NCI-H1694 treated with DMSO at 0.1 percent for 48 hours (cell line): ENCODE measurements at regions not wholly inside any gene's neighbourhood (a gene's known extent, or its start where the extent isn't known, plus 50 kb on each side); places are given as distances from the start of the nearest gene placed in this dataset.

Source experiments
- DNase-seq: peaks from one replicate; lab custom pipeline; 2025; lab: John Stamatoyannopoulos, UW

DNA sequence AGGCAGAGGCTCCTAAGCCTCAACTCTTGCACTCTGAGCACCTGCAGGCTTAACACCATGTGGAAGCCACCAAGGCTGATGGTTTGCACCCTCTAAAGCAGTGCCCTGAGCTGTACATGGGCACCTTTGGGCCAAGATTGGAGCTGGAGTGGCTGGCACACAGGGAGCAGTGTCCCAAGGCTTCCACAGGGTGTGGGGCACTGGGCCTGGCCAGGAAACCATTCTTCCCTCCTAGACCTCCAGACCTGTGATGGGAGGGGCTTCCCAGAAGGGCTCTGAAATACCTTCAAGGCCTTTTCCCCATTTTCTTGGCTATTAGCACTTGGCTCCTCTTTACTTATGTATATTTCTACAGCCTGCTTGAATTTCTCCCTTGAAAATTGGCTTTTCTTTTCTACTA, 67.9 kb upstream of the PPM1J start:
- DNase-seq: no peak

DNA sequence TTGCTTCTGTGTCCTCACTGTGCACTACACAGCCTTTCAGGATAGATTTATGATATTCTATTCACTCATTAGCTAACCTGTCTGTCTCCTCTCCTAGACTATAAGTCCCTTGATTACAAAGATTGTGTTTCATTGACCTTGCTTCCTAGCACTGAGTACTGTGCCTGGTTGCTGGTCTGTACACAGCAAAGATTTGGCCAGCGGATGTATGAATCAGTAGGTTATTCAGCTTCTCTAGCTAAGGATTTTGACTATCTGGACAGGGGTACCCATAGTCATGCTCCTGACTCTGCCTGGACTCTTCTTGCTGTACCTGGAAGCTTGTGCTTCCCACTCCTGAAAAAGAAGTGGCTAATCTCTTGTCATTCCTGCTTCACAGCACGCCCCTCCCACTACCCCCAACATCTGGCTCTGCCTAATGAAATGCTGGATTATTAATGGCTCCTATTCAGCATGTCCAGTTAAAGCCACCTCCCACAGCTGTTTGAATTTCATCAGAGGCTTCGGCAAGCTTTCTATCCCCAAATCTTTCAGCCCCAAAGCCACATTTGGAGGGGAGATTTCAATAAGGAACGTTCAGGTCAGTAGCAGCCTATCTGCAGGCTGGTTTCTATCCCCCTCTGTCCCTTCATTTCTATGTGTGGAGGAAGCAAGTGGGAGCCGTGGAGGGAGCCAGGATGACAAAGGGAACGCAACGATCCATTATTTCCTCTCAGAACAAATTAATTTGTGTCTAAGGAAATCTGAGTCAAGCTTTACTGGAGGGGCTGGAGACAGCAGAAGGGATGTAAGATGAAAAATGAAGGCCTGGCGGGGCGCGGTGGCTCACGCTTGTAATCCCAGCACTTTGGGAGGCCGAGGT, 64.8 kb upstream of the PPM1J start:
- no peak for DNase-seq

DNA sequence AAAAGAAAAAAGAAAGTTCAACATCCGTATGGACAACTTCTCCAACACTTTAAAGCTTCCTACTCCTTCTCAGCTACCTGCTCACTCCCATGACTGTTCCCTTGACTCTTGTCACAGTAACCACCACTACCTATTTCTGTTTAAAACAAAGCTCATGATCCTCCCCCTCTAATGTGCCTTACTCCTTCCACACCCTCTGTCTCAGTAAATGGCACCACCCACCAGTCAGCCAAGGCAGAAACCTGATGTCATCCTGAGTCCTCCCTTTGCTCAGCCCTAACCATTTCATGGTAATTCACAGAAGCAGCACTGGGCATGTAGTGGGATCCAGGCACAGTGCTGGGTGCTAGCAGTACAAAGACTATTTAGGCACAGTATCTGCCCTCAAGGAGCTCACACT, 63.0 kb upstream of the PPM1J start:
- no peak for DNase-seq

DNA sequence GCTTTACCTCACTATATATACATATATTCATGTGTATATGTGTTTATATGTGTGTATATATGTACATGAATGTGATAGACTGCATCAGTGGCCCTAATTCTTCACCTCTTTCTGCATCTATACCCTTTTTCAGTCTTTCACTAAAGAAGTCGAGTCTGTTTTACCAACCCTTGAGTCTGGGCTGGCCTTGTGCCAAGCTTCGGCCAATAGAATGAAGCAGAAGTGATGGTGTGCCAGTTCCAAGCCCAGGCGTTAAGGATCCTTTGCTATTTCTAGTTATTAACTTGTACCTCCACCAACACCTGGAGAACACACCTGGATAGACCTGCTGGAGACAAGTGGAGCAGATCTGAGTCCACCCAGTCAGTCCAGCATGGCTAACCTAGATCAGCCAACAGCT, 61.6 kb upstream of the PPM1J start:
- DNase-seq: no peak

DNA sequence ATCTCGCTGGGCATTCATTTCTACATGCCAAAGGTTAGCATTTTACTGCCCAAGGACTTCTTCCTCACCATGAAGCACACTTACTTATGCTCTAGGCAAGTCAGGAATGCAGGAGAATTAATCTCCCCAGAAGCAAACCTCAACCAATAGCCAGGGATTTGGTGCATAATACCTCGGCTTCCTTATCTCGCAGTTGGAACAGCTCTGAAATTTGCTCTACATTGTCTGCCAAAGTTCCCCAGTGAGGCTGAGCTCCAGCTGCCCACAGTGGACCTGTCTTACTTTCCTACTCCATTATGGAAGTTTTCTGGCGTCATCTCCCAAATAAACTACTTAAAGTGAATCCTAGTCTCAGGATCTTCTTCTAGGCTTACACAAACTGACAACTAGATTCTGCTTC, 57.6 kb upstream of the PPM1J start:
- no peak for DNase-seq

DNA sequence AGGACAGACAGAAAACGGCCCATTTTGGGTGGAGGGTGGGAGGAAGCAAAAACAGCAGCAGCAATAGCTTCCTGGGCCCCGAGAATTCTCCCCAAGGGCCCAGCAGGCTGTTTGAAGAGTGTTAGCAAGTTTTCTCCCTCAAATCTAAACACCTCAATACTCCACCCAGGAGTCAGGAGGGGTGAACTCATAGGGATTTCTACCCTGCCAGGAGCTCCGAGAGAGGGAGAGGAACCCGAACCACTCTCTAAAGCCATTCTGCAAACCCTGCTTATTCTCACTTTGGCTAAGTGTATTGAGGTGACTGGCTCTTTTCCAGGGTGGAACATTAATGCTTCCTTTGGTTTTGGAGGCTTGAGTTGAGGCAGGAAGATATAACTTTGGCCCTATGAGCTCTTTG, 55.6 kb upstream of the PPM1J start:
- DNase-seq: no peak

DNA sequence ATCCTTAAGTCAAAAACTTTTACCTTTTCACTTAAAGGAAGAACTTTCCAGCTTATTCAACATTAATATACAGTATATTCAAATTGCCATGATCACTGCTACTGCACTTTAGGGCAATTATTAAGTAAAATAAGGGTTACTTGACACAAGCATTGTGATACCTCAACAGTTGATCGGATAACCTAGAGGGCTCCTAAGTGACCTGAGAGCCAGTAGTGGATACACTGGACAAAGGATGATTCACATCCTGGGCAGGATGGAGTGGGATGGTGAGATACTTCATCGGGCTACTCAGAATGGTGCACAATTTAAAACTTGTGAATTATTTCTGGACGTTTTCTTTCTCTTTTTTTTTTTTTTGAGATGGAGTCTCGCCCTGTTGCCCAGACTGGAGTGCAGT, 54.5 kb upstream of the PPM1J start:
- no peak for DNase-seq

DNA sequence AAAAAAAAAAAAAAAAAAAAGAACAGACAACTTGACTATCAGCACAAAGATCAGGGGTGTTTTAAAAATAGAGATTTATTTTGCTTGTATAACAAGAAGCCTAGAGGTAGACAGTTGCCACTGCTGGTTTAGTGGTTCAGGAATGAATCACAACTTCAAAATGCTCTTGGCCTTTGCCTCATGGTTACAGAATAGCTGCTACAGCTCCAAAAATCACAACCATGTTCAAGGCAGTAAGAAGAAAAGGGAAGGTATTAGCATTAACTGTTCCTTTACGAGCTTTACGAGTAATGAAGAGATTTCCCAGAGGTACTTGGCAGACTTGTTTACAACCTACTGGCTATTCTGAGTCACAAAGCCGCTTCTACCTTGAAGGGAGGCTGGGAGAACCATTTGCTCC, 52.5 kb upstream of the PPM1J start:
- DNase-seq: no peak
